IgD-negative memory B cell (primary cell): ENCODE measurements at regions not wholly inside any gene's neighbourhood (a gene's known extent, or its start where the extent isn't known, plus 50 kb on each side); places are given as distances from the start of the nearest gene placed in this dataset.
"Not testable (repeated sequence)": the region's sequence is repeated elsewhere in the genome, so short reads cannot be mapped to it uniquely, and the experiment has no call there.

Source experiments
- H3K27ac Mint-ChIP-seq, 3 donors: one replicate each; pipeline ENCODE4 v1.8.0; 2020 to 2022; ENCODE audit warnings: mild to moderate bottlenecking in 3 of 3, mixed read lengths in 3 of 3, moderate library complexity in 1 of 3
- H3K27me3 Mint-ChIP-seq: one replicate; pipeline ENCODE4 v1.8.0; 2021; ENCODE audit warnings: mixed read lengths
- H3K36me3 Mint-ChIP-seq: one replicate; pipeline ENCODE4 v1.8.0; 2020; ENCODE audit warnings: mild to moderate bottlenecking, mixed read lengths
- H3K4me1 Mint-ChIP-seq, 3 donors: one replicate each; pipeline ENCODE4 v1.8.0; 2020 to 2022; ENCODE audit warnings: mixed read lengths in 3 of 3, mild to moderate bottlenecking in 1 of 3
- H3K4me3 Mint-ChIP-seq, 4 donors: one replicate each; pipeline ENCODE4 v1.8.0; 2020 to 2022; ENCODE audit warnings: mild to moderate bottlenecking in 4 of 4, mixed read lengths in 4 of 4, moderate library complexity in 3 of 4
- H3K9me3 Mint-ChIP-seq, 3 donors: one replicate each; pipeline ENCODE4 v1.8.0; 2020 to 2021; ENCODE audit warnings: mixed read lengths in 3 of 3, mild to moderate bottlenecking in 1 of 3

DNA sequence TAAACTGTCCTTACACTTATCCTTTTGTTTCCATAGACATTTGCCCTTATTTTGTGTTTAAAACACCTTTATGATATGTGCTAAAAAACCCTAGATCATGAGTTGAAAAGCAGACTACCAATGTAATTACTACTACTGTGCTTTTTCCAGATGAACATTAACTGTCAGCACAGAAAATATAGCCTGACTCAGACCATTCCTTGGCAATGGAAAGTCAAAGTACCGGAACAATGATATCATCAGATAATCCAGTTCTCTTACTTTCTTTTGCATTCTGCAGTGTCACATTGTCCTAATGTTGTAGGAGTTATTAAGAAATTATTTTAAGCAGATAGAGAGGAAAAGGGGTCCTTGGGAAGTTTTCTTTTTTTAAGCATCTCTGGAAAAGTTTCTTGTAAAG, 1189.0 kb upstream of the FLRT2 start:
- H3K27ac Mint-ChIP-seq = no peak overlapping the region
- no peaks in the 10 kb centered on the region for H3K4me1 Mint-ChIP-seq
- no peaks in the 10 kb centered on the region for H3K36me3 Mint-ChIP-seq
- H3K4me3 Mint-ChIP-seq = no peak overlapping the region
- H3K9me3 Mint-ChIP-seq = peaks cover 4 to 13% (median 6%) of the 10 kb centered on the region in 3 donors
- H3K27me3 Mint-ChIP-seq = no peaks in the 10 kb centered on the region

DNA sequence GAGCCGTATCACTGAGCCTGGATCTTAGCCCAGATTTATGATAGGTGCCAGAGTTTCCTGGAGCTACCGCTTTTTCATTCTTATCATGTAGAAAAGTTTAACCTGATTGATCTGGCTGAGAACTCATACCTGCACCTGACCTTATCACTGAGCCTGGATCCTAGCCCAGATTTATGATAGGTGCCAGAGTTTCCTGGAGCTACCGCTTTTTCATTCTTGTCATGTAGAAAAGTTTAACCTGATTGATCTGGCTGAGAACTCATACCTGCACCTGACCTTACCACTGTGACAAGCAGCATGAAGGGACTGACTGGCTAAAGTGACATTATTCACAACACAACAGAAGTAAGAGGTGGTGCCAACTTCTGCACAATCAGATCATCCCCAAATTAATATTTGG, 1188.1 kb upstream of the FLRT2 start:
- not testable (repeated sequence) for H3K4me1 Mint-ChIP-seq, H3K4me3 Mint-ChIP-seq, H3K27ac Mint-ChIP-seq, H3K36me3 Mint-ChIP-seq, H3K27me3 Mint-ChIP-seq
- peaks cover 4 to 14% (median 6%) of the 10 kb centered on the region in 3 donors for H3K9me3 Mint-ChIP-seq

DNA sequence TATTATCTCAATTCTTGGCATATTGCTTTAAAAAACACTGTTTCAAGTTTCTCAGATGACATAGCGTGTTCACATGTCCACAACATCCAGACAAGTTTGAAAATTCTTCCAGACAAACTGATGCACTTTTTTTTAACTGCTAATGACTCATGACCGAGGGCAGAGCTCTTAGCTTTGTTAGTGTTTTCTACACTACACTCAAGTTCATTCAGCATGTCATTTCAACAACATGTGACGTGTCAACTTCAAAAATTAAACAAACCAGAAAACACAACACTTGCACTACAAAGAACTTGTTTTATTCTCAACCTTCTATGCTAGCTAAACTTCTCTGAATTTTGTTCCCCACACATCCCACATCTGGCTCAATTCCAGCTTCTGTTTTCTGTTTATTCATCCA, 1186.3 kb upstream of the FLRT2 start:
- Mint-ChIP-seq H3K4me1 (no peaks in the 10 kb centered on the region), H3K9me3 (peaks cover 4 to 14% (median 5%) of the 10 kb centered on the region in 3 donors), H3K4me3 (no peak overlapping the region), H3K36me3 (no peaks in the 10 kb centered on the region), H3K27ac (no peak overlapping the region), H3K27me3 (no peaks in the 10 kb centered on the region)

DNA sequence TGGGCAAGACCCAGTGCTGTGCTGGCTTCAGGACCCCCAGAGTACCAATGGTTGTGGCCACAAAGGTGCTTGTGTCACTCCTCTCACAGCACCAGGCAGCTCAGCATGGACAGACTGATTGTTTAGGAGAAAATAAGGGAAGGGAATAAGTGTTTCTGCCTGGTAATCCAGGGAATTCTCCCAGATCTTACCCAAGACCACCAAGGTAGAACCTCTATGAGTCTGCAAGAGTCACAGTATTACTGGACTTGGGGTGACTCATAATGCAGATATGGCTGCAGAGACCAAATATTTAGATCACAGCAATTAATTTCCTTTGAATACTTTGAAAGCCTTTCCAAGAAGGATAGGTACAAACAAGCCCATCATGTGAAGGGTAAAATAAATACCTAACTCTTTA, 1178.3 kb upstream of the FLRT2 start:
- no peaks in the 10 kb centered on the region for H3K4me1 Mint-ChIP-seq
- no peaks in the 10 kb centered on the region for H3K36me3 Mint-ChIP-seq
- H3K27me3 Mint-ChIP-seq = no peaks in the 10 kb centered on the region
- H3K4me3 Mint-ChIP-seq = no peak overlapping the region
- H3K27ac Mint-ChIP-seq = no peak overlapping the region
- H3K9me3 Mint-ChIP-seq = peaks cover 0 to 28% (median 5%) of the 10 kb centered on the region in 3 donors

DNA sequence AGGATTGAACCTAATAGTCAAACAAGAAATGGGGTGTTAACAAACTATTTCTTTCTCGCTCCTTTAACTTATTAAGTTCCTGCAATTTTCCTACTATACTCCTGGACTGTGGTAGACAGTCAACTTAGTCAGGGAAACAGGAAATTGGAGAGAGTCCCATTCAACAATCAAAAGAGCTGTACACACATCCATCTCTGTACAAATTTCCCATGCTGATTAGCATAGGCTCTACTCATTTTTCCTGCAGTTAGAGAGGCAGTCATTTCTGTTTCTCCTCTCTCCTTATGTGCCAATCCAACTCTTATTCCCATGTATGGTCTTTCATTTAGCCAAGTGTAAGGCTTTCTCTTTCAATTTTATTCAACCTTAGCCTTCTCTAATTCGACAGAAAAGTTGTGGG, 1168.5 kb upstream of the FLRT2 start:
- no peaks in the 10 kb centered on the region for H3K27me3 Mint-ChIP-seq
- H3K27ac Mint-ChIP-seq = no peak overlapping the region
- no peak overlapping the region for H3K4me3 Mint-ChIP-seq
- H3K9me3 Mint-ChIP-seq = peaks cover 2 to 15% (median 4%) of the 10 kb centered on the region in 3 donors
- no peaks in the 10 kb centered on the region for H3K36me3 Mint-ChIP-seq
- H3K4me1 Mint-ChIP-seq = no peaks in the 10 kb centered on the region

DNA sequence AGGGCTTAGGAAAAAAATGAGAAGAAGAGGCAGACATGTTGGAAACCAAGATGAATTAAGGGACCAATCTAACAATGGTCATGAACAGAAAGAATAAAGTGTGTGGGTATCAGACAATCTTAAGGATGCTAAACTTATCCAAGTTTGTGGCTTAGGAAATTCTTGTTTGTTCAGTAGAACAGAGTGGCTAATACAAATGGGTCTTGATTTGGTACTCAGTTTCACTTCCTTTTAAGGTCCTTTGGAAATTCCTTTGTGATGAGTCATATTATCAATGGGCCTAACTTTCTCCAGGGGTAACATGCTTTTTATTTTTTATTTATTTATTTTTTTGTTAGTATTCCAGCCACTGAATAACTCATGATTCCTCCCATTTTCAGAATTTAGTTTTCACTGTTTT, 1154.7 kb upstream of the FLRT2 start:
- Mint-ChIP-seq H3K9me3 (peaks cover 0 to 2% (median 0%) of the 10 kb centered on the region in 3 donors), H3K27ac (no peak overlapping the region), H3K4me1 (no peaks in the 10 kb centered on the region), H3K36me3 (no peaks in the 10 kb centered on the region), H3K27me3 (no peaks in the 10 kb centered on the region), H3K4me3 (no peak overlapping the region)

DNA sequence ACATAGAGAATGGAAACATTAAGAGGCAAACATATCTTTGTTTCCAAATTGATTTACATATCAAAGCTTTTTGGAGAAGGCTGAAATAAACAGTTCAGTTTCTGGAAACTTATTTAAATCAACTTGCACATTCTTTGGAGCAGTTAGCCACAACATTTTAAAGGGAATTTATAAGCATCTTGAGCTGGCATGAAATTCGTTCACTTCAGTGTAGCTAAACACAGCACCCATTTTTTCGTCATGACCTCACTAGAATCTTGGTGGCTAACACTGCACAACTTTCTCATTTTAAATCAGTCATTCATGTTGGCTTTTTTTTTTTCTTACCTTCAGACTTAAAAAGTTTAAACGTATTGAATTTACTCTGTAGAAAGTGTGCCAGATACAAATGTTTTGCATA, 1139.9 kb upstream of the FLRT2 start:
- Mint-ChIP-seq H3K9me3 (peaks cover 0 to 26% (median 7%) of the 10 kb centered on the region in 3 donors), H3K27me3 (no peaks in the 10 kb centered on the region), H3K36me3 (no peaks in the 10 kb centered on the region), H3K27ac (no peak overlapping the region), H3K4me1 (no peaks in the 10 kb centered on the region), H3K4me3 (no peak overlapping the region)

DNA sequence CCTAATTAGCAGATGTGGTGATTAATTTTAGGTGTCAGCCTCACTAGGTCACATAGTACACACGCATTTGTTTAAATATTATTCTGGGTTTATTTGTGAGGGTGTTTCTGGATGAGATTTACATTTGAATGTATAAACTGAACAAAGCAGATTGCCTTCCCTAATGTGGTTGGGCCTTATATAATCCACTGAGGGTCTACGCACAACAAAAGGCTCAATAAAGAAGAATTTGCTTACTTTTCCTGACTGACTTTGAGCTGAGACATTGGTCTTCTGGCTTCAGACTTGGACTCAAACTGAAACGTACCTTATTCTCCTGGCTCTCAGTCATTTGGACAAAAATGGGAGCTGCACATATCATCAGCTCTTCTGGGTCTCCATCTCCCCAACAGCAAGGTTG, 1132.3 kb upstream of the FLRT2 start:
- H3K4me3 Mint-ChIP-seq = no peak overlapping the region
- H3K27ac Mint-ChIP-seq = no peak overlapping the region
- H3K9me3 Mint-ChIP-seq = peaks cover 2 to 9% (median 7%) of the 10 kb centered on the region in 3 donors
- no peaks in the 10 kb centered on the region for H3K27me3 Mint-ChIP-seq
- peaks cover 3% of the 10 kb centered on the region for H3K36me3 Mint-ChIP-seq
- H3K4me1 Mint-ChIP-seq = no peaks in the 10 kb centered on the region

DNA sequence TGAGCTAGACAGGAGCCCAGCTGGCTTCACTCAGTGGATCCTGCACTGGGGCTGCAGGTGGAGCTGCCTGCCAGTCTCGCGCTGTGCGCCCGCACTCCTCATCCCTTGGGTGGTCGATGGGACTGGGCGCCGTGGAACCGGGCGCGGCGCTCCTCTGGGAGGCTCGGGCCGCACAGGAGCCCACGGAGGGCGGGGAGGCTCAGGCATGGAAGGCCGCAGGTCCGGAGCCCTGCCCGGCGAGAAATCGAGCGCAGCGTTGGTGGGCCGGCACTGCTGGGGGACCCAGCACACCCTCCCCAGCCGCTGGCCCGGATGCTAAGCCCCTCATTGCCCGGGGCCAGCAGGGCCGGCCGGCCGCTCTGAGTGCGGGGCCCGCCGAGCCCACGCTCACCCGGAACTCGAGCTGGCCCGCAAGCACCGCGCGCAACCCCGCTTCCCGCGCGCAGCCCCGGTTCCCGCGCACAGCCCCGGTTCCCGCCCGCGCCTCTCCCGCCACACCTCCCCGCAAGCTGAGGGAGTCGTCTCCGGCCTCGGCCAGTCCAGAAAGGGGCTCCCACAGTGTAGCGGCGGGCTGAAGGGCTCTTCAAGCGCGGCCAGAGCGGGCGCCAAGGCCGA, 1130.5 kb upstream of the FLRT2 start:
- H3K9me3 Mint-ChIP-seq = peaks cover 2 to 7% (median 3%) of the 10 kb centered on the region in 3 donors
- no peaks in the 10 kb centered on the region for H3K4me1 Mint-ChIP-seq
- H3K4me3 Mint-ChIP-seq = no peak overlapping the region
- H3K27me3 Mint-ChIP-seq = no peaks in the 10 kb centered on the region
- peaks cover 3% of the 10 kb centered on the region for H3K36me3 Mint-ChIP-seq
- no peak overlapping the region for H3K27ac Mint-ChIP-seq

DNA sequence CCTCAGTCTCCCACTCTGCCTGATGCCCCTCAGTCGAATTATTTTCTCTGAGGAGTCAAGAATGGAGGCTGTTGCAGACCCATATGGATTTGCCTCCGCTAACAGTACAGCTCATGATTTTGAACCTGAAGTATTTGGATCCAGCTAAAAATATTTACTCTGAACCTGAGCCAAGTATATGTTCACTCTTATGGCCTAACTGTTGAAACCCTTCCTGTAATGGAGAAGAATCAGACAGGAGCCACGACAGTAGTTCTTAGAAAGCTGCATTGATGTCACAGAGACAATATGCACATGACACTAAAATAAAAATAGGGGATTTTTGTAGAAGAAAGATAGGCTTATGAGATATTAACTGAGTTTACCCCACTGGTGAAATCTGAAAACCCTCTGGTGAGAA, 1128.3 kb upstream of the FLRT2 start:
- Mint-ChIP-seq H3K36me3 (peaks cover 3% of the 10 kb centered on the region), H3K4me1 (no peaks in the 10 kb centered on the region), H3K27ac (no peak overlapping the region), H3K27me3 (no peaks in the 10 kb centered on the region), H3K9me3 (peaks cover 0 to 3% (median 2%) of the 10 kb centered on the region in 3 donors), H3K4me3 (no peak overlapping the region)

DNA sequence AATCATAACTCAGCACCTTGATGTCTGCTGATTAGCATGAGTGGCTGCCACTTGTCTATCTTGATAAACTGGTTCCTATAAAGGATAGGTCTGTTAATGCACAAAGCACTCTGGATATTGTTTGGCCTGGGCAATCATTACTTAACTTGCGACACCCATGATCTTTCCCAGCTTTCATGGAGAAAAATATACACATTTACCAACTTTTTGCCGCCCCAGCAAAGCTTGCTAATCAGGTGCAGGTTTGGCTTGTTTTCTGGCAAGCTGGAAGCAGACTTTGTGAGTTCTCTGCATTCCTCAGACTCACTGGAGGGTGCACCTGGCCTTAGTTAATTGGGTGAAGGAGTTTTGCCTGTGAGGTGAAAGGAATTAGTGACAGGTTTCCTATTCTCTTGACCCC, 1126.4 kb upstream of the FLRT2 start:
- H3K27me3 Mint-ChIP-seq = no peaks in the 10 kb centered on the region
- peaks cover 1 to 5% (median 4%) of the 10 kb centered on the region in 3 donors for H3K9me3 Mint-ChIP-seq
- H3K4me1 Mint-ChIP-seq = no peaks in the 10 kb centered on the region
- no peak overlapping the region for H3K27ac Mint-ChIP-seq
- H3K4me3 Mint-ChIP-seq = no peak overlapping the region
- peaks cover under 1% of the 10 kb centered on the region for H3K36me3 Mint-ChIP-seq

DNA sequence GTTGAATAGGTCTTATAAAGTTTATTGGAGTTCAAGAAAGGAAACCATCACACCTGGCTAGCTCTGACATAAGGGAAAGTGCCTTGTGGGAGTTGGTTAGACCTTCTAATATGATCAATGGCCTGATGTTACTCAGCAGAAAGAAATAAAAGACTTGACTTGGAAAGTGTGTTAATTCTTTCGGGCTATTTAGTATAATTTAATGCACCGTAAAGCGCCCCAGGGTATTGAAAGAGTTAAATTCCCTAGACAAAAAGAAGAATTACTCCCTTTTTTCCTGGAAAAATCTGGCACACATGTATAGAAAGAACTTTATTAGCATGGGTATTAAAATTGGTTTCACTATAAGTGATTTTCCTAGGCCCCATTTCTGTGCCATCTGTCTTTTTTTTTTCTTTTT, 1125.7 kb upstream of the FLRT2 start:
- Mint-ChIP-seq H3K4me1 (no peaks in the 10 kb centered on the region), H3K27me3 (no peaks in the 10 kb centered on the region)

DNA sequence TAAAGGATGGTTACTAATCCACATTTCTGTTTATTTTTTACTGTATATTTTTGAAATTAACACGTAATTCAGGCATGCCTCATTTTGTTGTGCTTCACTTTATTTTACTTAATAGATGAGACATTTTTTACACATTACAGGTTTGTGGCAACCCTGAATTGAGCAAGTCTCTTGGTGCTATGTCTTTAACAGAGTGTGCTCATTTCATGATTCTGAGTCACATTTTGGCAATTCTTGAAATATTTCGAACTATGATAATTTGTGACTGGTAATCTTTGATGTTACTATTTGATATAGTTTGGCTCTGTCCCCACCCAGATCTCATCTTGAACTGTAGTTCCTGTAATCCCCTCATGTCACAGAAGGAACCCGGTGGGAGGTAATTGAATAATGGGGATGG, 1120.5 kb upstream of the FLRT2 start:
- Mint-ChIP-seq H3K4me3 (no peak overlapping the region), H3K4me1 (no peaks in the 10 kb centered on the region), H3K36me3 (no peaks in the 10 kb centered on the region), H3K27me3 (no peaks in the 10 kb centered on the region), H3K9me3 (peaks cover 5 to 9% (median 7%) of the 10 kb centered on the region in 3 donors), H3K27ac (no peak overlapping the region)

More for the DNA sequence above, 1125.7 kb upstream of the FLRT2 start:
- no peak overlapping the region for H3K4me3 Mint-ChIP-seq
- H3K27ac Mint-ChIP-seq = no peak overlapping the region
- H3K36me3 Mint-ChIP-seq = no peaks in the 10 kb centered on the region
- H3K9me3 Mint-ChIP-seq = peaks cover 1 to 5% (median 4%) of the 10 kb centered on the region in 3 donors

DNA sequence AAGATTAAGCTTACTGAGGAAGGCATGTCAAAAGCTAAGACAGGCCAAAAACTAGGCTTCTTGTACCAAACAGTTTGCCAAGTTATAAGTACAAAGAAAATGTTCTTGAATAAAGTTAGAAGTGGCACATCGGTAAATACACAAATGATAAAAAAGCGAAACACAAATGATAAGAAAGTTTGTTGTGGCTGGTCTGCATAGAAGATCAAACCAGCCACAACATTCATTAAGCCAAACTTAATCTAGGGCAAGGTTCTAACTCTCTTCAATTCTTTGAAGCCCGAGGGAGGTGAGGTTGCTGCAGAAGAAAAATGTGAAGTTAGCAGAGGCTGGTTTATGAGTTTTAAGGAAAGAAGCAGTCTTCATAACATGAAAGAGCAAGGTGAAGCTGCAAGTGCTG, 1119.6 kb upstream of the FLRT2 start:
- Mint-ChIP-seq H3K4me1 (no peaks in the 10 kb centered on the region), H3K27ac (no peak overlapping the region), H3K36me3 (no peaks in the 10 kb centered on the region), H3K9me3 (peaks cover 5 to 9% (median 7%) of the 10 kb centered on the region in 3 donors), H3K4me3 (no peak overlapping the region), H3K27me3 (no peaks in the 10 kb centered on the region)

DNA sequence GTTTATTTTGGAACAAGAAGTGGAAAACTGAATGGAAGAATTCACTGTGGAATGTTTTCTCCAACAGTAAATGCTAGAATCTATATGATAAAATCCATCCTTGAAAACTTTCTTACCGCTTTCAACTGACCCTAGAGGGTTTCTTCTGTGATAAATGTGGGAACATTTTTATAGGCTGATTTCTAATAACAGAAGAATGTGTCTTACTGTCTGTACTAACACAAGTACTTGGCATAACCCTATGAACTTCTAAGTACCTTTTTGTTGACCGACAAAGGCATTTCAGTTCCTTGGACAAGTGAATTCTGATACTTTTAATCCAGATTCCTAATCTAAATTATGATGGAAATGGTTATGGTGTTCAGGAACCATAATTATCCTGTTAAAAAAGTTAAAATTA, 1109.7 kb upstream of the FLRT2 start:
- Mint-ChIP-seq H3K4me1 (no peaks in the 10 kb centered on the region), H3K36me3 (no peaks in the 10 kb centered on the region), H3K27ac (no peak overlapping the region), H3K9me3 (peaks cover 3 to 5% (median 5%) of the 10 kb centered on the region in 3 donors), H3K27me3 (no peaks in the 10 kb centered on the region), H3K4me3 (no peak overlapping the region)

DNA sequence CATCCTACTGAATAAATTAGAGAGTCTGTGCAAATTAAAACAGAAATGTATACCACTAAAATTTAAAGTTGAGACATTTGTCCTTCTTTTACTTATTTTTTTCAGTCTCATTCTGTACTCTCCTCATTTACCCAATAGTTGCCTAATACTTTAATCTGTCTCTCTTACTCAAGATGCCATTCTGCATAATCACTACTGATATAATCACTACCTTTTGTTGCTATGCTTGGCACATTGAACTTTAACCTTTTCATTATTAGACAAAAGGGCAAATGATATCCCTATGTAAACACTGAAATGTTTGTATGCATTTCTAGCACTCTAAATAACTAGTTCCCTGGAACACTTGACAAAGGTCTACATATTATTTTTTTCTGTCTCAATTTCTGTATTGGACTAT, 1108.3 kb upstream of the FLRT2 start:
- H3K27me3 Mint-ChIP-seq = no peaks in the 10 kb centered on the region
- peaks cover 0 to 3% (median 0%) of the 10 kb centered on the region in 3 donors for H3K9me3 Mint-ChIP-seq
- H3K27ac Mint-ChIP-seq = no peak overlapping the region
- no peak overlapping the region for H3K4me3 Mint-ChIP-seq
- H3K36me3 Mint-ChIP-seq = no peaks in the 10 kb centered on the region
- H3K4me1 Mint-ChIP-seq = no peaks in the 10 kb centered on the region
